DMS79 (cell line): ENCODE measurements at regions not wholly inside any gene's neighbourhood (a gene's known extent, or its start where the extent isn't known, plus 50 kb on each side); places are given as distances from the start of the nearest gene placed in this dataset.

Experiments used
- DNase-seq: peaks from one replicate; lab custom pipeline; 2025; lab: John Stamatoyannopoulos, UW

DNA sequence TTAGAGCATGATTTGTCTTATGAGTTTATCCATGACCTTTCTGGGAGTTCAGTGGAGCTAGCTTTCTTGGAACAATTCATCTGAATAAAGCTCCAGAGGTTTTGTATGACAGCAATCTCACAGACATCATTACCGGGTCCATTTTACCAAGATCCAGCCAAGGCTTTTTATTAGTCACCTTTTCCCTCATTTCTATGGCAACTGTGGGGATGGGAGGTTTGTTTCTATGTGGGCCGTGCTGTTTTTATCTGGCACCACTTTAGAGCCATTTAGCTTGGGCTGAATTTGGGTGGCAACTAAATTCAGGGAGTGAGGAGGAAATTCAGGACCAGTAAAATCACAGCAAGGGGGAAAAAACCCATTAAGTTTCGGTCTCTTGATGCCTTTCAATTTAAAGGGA lies 245.7 kb downstream of the NSG2 start:
- DNase-seq: no peak

- DNase-seq: no peak
These were observed 246.8 kb downstream of the NSG2 start for GRCh38 chr5:174292348-174292747.

- DNase-seq: no peak
These were observed 247.5 kb downstream of the NSG2 start for GRCh38 chr5:174293006-174293405.

- no peak for DNase-seq
These were observed 248.0 kb downstream of the NSG2 start for GRCh38 chr5:174293481-174293880.

- no peak for DNase-seq
These were observed 249.6 kb downstream of the NSG2 start for GRCh38 chr5:174294891-174295620.

GRCh38 chr5:174295702-174296436 lies 250.4 kb downstream of the NSG2 start:
- DNase-seq: no peak

- no peak for DNase-seq
These were observed 254.8 kb downstream of the NSG2 start for GRCh38 chr5:174300118-174300940.

DNA sequence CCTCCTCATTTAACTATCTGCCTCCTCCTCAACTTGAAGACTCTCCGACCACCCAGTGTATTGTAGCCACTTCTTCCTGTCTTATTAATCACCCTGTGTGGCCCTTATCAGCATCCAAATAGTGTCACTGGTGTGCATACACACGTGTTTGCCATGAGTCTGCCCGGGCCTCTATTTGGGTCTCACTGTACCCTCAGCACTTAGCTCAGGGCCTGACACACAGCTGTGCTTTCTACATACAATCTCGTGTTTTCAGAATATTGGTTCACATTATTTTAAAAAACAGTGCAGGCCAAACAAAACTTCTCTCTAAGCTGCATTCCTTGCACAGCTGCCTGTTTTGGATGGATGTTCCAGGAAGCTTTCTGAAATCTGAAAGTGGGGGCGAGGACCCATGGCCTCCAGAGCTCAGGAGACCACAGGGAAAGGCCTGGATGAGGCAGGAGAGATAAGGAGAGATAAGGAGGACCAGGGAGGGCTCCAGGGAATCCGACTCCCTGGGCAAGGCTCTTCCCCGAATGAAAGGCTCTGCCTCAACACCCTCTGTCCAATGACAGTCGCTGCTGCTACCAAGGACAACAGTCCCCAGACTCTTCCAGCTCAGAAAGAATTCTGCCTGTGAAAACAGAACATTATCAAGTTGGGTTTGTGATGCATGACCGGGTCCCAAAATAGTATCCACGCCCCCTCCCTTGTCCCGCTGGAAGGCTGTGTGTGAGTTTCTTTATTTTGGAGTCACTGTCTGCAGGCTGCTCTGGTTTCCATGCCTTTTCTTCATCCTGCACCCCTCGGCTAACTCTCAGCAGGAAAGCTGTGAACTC lies 255.6 kb downstream of the NSG2 start:
- no peak for DNase-seq

DNA sequence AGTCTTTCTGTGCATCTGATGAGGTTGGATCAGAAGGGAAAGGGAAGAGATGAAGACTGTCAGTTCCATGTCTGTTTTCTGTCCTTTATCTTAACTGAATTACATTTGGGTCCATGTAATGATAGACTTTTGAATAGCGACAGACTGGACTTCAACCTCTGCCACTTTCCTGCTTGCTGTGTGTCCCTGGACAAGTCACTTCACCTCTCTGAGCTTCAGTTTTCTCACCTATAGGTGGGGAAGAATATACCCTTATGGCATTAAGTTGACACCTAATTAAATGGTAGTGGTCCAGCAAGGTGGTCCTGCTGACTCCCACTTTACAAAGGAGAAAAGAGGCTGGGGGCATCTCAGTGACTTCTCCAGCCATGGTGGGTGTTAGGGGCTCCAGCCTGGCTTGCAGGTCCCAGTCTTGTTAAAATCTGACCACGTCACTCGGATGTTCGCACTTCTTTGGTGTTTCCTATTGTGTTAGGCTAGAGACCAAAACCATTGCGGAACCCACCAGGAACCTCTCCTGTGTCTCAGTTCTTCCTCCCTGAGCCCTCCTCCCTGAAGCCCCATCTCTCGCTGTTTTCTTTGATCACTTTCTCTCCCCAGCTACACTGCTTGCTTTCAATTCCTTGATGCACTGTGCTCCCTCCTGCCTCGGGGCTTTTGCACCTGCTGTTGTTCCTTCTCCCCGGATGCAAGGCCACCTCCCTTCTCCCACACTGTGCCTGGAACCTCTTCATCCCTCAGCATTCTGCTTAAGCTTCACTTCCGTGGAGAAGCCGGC lies 256.5 kb downstream of the NSG2 start:
- no peak for DNase-seq

GRCh38 chr5:174303035-174303434 lies 257.5 kb downstream of the NSG2 start:
- no peak for DNase-seq

GRCh38 chr5:174303437-174304045 lies 258.0 kb downstream of the NSG2 start:
- no peak for DNase-seq

DNA sequence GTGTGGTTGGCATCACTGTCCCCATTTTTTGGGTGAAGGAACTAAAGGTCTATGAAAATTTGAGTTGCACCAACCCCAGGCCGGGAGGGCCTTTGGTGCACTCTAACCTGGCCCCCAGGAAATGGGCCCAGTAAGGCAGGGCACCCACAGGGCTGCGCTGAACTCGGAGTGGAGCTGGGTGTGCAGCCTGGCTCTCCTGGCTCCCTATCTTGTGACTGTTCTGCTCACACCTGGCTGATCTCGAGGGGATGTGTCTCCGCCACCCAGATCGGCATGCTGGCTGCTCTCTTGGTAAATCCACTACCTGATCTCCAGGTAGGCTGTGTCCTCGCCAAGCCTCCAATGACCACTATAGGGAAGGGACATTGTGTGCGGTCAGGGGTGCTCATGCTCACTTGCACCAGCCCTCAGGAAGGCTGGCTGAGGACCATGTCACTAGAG lies 259.8 kb downstream of the NSG2 start:
- DNase-seq: no peak

DNA sequence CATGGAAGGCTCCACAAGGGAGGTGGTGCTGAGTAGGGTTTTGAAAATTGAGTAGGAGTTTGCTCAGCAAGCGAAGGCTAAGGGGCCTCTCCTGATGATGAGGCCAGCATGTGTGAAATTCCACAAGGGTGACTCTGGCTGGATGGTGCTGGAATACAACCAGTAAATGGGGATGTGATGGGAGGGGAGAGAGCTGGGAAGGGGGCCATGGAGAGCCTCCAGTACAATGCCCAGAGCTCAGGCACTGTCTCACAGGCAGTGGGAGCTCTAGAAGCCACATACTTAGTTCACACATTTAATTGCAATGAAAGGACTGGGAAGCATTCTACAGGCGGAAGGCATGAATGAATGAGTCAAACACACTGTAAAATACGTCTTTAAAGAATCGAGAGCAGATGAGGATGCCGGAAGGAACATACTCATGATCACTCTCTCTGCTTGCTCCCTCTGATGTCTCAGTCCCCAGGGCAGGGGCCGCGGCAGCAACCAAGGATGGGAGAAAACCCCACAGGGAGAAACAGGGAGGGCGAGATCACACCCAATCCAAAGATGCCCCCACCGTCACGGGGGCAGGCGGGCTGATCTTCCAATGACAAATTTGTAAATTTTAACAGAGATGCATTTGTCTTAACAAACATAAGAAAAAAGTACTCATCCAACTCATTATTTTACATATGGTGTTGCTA lies 261.0 kb downstream of the NSG2 start:
- DNase-seq: no peak

DNA sequence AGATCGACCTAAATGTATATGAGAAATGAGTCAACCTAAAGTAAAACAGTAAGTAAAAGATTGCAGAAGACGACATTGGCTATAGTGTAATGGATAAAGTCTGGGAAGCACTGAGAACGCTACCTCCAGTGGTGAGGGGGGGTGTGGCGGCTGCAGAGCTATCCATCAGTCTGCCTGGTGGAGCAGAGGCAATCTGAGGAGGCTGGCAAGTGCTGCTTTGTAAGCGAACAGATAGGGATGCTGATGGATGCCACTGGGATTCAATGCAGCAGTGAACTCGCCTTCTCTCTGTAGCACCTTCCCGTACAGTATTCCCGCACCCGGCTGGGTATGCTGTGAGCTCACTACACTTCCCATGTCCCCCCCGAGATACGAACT lies 261.5 kb downstream of the NSG2 start:
- no peak for DNase-seq

- DNase-seq: no peak
These were observed 262.3 kb downstream of the NSG2 start for GRCh38 chr5:174307656-174308271.

DNA sequence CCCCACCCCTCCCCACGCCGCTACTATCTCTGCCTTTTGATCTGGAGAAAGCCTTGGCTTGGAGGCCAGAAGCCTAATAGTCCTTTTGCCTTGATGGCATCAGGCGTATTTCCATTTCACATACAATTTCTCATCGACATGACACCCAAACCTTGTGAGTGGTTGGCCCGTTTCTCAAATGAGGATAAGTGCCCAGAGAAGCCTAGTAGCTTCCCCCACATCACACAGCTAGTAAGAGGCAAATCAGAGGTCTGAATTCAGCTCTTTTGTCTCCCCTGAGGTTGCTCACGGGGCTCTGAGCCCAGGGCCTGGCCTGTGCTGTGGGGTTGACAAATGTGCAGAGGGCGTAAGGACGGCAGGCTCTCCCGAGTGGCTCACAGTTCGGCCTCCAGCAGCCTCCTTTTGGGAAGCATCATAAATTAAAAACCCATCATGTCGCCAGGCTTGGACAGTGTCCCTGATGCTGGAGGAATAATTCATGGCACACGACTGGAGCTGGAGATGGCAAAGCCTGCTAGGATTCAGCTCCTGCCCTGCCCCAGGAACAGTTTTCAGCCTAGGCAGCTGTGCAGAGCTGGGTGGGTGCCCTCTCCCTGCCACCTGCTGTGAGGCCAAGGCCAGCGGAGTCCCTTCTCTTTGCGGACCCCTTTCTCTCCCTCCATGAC lies 263.8 kb downstream of the NSG2 start:
- no peak for DNase-seq

- no peak for DNase-seq
These were observed 264.7 kb downstream of the NSG2 start for GRCh38 chr5:174310243-174310642.

DNA sequence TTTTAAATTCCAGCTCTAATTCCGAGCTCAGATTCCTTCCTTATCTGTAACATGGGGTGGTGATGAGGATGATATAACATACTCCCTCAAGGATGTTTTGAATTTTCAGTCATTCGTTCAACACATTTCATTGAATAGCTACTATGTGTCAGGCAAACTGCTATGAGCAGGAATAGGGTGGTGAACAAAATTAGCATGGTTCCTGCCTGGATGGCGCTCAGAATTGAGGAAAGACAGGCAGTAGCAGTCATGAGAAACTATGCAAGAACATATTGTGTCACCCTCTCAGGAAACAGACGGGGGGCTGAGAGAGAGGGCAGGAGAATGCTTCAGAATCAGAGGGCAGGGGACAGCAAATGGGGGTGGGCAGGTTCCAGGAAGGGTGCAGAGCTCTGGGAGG lies 265.2 kb downstream of the NSG2 start:
- no peak for DNase-seq

- DNase-seq: no peak
These were observed 265.6 kb downstream of the NSG2 start for GRCh38 chr5:174311121-174311520.
